ENCODE measurements at regions not wholly inside any gene's neighbourhood (a gene's known extent, or its start where the extent isn't known, plus 50 kb on each side); places are given as distances from the start of the nearest gene placed in this dataset.

DNA sequence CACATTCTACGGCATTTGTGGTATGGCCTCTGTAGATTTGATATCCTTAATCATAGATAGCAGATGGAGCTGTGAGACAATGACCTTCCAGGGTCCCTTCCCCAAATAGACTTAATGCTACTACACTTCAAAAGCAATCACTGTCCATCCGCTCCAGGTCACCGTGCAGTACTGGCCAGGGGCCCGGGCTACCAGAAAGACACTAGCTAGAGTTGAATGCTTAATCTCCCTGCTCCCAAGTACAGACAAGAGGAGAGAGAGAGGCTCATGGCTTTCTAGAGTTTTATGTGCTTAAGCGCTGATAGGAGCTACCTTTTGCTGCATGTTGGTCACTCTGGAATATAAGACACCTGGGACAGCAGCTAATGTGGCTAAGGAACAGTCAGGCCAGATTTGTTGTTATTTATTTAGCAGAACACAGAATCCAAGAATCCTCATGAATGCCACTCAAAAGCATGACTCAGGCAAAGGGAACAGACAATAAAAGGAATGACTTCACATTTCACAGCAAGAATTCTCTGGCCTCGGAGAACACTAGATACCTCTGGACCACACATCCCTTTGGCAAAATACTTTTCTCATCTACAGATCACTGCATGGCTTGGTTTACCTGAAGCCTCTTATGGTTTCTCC is 165.0 kb downstream of the LACC1 start:
- Histone ChIP-seq H3K27me3 (ENCODE audit: insufficient read depth, low read length) (no peaks in the 10 kb centered on the region), H3K79me1 (ENCODE audit: insufficient read depth, low read depth, low read length, poor library complexity, severe bottlenecking) (no peaks in the 10 kb centered on the region), H2BK20ac (ENCODE audit: low read depth, low read length, poor library complexity, severe bottlenecking) (no peak overlapping the region), H3K23me2 (ENCODE audit: insufficient read length, low read depth, low read length, poor library complexity, severe bottlenecking) (no peaks in the 10 kb centered on the region), H4K91ac (ENCODE audit: insufficient read length, low read depth, low read length) (no peak overlapping the region), H3K4me1 (ENCODE audit: insufficient read depth, low read length) (no peaks in the 10 kb centered on the region), H2BK5ac (ENCODE audit: insufficient read length, low read length) (no peak overlapping the region), H2BK120ac (ENCODE audit: low read depth, low read length, poor library complexity, severe bottlenecking) (no peak overlapping the region), H3K56ac (ENCODE audit: insufficient read length, low read depth, low read length) (no peak overlapping the region), H2AK5ac (ENCODE audit: insufficient read length, low read length) (no peak overlapping the region), H2BK15ac (ENCODE audit: low read depth, low read length) (no peak overlapping the region), H3K27ac (ENCODE audit: insufficient read length, low read depth, low read length) (no peak overlapping the region), H3K4me2 (ENCODE audit: insufficient read depth, insufficient read length, low read length) (no peak overlapping the region), H4K20me1 (ENCODE audit: control insufficient read depth, insufficient read depth, insufficient read length) (no peaks in the 10 kb centered on the region), H4K8ac (replicated peaks; ENCODE audit: insufficient read length, low read depth, low read length) (no peak overlapping the region), H4K5ac (ENCODE audit: insufficient read length, low read depth, low read length) (no peak overlapping the region), H2BK12ac (ENCODE audit: insufficient read length, low read depth, low read length) (no peak overlapping the region), H3T11ph (ENCODE audit: low read length) (no peak overlapping the region), H2AFZ (ENCODE audit: low read length) (no peak overlapping the region), H3K23ac (ENCODE audit: insufficient read length, low read depth, low read length) (no peak overlapping the region), H3K9ac (ENCODE audit: extremely low read depth, insufficient read length, low read length) (no peak overlapping the region), H3K79me2 (ENCODE audit: insufficient read depth, low read length) (no peaks in the 10 kb centered on the region), H3K4ac (ENCODE audit: low read depth, low read length) (no peak overlapping the region), H3K14ac (ENCODE audit: insufficient read depth, low read length) (no peak overlapping the region), H3K18ac (ENCODE audit: insufficient read length, low read depth, low read length) (no peak overlapping the region), H3K9me3 (ENCODE audit: control insufficient read depth, low read depth, low read length) (no peaks in the 10 kb centered on the region)
- Mint-ChIP-seq H3K4me3 (no peak overlapping the region), H3K36me3 (ENCODE audit: insufficient read depth in 1 of 3, low read depth in 3 of 3) (no peaks in the 10 kb centered on the region; a peak in 1 of 7 replicates), H3K27me3 (ENCODE audit: low read depth) (peaks cover 3% of the 10 kb centered on the region; the same call in 1 of the 2 replicates), H3K9me3 (no peaks in the 10 kb centered on the region), H3K27ac (no peak overlapping the region), H3K4me1 (peaks cover 12 to 17% of the 10 kb centered on the region in 2 experiments)
- no CpG with 5 or more reads among the region's 6 CpGs for WGBS (ENCODE audit: extremely low coverage, insufficient read length, low lambda C conversion rate)
- TF ChIP-seq CTCF (conservative IDR thresholded peaks at IDR 0.05): no peak
- DNase-seq: no peak

Data from H9 (cell line).